Mononuclear cell (primary cell): ENCODE measurements at regions not wholly inside any gene's neighbourhood (a gene's known extent, or its start where the extent isn't known, plus 50 kb on each side); places are given as distances from the start of the nearest gene placed in this dataset.

ENCODE experiments used
- H3K27me3 ChIP-seq: 2 replicates; pipeline ENCODE4 v1.6.0; 2011; ENCODE audit warnings: low read length, control low read depth; ENCODE audit not compliant: insufficient read depth
- H3K4me1 ChIP-seq: 2 replicates; pipeline ENCODE4 v1.5.1; 2011; ENCODE audit warnings: mild to moderate bottlenecking, low read length, control low read depth; ENCODE audit not compliant: insufficient read depth
- H3K4me3 ChIP-seq: 2 replicates; pipeline ENCODE4 v1.5.1; 2011; ENCODE audit warnings: mild to moderate bottlenecking, low read length, moderate library complexity
- H3K9me3 ChIP-seq: 2 replicates; pipeline ENCODE4 v1.5.1; 2011; ENCODE audit warnings: low read depth, mild to moderate bottlenecking, control low read depth, low read length

DNA sequence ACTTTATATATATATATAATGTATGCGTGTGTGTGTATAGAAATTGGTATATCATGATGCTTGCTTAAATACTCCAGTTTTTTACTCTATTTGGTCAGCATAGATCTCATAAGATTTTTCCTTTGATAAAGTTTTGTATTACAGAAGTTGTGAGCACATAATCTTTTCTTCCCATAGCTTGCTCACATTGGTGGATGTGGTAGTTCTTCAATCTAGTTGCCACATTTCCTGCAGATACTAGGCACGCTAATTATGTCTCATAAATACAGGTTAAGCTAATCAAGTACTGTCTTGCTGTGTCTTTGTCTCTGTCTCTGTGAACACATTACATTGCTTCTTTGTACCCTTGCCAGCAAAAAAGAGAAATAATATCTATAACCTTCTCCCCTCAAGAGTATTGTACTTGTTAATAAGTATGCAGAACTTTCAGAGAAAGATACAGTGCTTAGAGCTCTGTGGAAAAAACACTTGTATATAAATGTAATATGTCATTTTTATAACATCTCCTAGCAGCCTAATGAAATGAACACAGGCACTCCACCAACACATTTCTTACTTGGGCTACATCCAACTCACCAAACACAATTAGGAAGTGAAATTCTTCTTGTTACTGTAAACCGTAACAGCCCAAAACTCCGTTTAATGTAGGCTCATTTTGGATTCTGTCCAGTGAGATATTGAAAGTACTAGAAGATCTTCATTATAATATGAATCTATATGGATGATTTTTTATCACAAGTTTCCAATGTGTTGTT is 306.7 kb upstream of the SLC8A1 start:
- Histone ChIP-seq H3K27me3 (no peaks in the 10 kb centered on the region), H3K9me3 (no peaks in the 10 kb centered on the region), H3K4me1 (peaks cover 4% of the 10 kb centered on the region), H3K4me3 (no peak overlapping the region)

DNA sequence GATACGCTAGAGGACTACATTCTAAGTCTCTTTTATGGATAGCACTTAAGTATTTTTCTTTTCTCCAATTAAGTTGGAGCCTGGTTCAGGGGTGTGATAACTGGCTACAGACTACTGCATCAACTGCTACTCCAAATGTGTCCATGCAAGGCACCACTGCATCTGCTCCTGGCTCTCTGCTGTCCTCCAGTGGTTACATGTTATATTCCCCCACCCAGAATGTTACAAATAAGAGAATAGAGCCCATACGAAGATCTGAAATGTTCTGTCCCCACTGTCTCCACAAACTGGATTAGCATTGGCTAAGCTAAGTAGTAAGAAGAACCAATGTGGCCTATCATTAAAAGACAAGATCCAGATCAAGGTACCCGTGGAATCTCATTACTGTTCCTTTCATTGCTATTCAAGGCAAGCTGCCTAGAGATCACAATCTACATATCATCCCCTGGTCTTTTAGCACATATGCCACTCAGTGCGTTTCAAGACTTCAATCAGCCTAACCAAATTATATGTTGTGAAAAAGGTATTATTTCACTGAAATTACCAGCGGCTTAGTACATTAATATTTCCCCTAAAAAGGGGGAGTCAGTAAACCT is 308.3 kb upstream of the SLC8A1 start:
- Histone ChIP-seq H3K4me3 (no peak overlapping the region), H3K27me3 (no peaks in the 10 kb centered on the region), H3K9me3 (no peaks in the 10 kb centered on the region), H3K4me1 (peaks cover 4% of the 10 kb centered on the region)

DNA sequence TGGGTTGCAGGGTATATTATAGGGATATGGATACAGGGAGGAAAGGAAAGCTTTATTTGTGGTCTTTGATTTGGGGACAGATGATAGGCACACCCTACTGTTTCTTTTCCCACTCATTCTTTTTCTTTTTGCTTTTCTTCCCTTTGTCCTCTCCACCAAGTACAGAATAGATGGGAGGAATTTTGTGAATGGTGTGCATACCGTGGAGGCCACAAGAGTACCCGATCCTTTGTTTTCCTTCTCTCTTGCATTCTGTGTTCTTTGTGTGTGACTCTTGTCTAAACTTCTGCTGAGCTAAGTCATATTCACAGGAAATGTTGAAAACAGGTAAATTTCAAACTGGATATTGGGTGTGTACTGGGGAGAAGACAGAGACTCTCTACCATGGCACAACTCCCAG is 321.4 kb upstream of the SLC8A1 start:
- H3K4me3 ChIP-seq, result no peak overlapping the region
- H3K4me1 ChIP-seq, result no peaks in the 10 kb centered on the region
- H3K27me3 ChIP-seq, result no peaks in the 10 kb centered on the region
- H3K9me3 ChIP-seq, result no peaks in the 10 kb centered on the region

DNA sequence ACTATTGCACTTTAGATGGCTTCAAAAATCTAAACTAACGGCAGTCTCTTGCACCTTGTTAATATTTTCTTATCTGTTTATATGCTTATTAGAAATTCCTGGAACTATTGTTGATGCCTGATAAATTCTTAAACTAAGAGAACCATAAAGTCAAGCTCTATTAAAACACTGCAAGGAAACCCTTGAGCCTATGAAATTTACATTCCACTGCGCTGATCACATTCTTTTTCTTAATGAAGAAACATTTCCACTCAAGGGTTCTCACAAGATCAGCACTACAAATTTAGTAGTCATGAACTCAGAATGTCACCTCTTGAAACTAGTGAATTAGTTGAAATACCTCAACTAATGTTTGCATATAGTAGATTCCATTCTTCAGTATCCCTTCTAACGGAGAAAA is 331.8 kb upstream of the SLC8A1 start:
- Histone ChIP-seq H3K4me1 (no peaks in the 10 kb centered on the region), H3K27me3 (no peaks in the 10 kb centered on the region), H3K9me3 (no peaks in the 10 kb centered on the region), H3K4me3 (no peak overlapping the region)

DNA sequence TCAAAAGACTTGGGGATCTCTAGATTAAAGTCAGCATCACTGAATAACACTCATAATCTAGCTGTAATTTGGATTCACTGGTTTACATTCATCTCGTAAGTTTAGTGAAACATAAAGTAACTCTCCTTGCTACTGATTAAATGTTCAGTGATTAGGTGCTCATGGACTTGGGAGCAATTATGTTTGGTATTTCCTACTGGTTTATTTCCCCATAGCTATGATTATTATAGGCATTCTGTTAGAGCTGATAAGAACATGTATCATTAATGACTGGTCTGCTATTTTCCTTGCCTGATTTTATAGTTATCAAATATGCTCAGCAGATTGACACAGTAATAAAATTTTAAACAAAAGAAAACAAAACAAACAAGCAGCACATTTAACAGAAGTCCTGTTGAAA is 334.7 kb upstream of the SLC8A1 start:
- Histone ChIP-seq H3K4me1 (no peaks in the 10 kb centered on the region), H3K27me3 (no peaks in the 10 kb centered on the region), H3K4me3 (no peak overlapping the region), H3K9me3 (no peaks in the 10 kb centered on the region)

GRCh38 chr2:40797120-40797519 is 345.2 kb upstream of the SLC8A1 start:
- Histone ChIP-seq H3K4me1 (no peaks in the 10 kb centered on the region), H3K4me3 (no peak overlapping the region), H3K9me3 (no peaks in the 10 kb centered on the region), H3K27me3 (no peaks in the 10 kb centered on the region)

GRCh38 chr2:40803900-40804299 is 352.0 kb upstream of the SLC8A1 start:
- no peak overlapping the region for H3K4me3 ChIP-seq
- H3K27me3 ChIP-seq, result no peaks in the 10 kb centered on the region
- no peaks in the 10 kb centered on the region for H3K9me3 ChIP-seq
- H3K4me1 ChIP-seq, result no peaks in the 10 kb centered on the region

DNA sequence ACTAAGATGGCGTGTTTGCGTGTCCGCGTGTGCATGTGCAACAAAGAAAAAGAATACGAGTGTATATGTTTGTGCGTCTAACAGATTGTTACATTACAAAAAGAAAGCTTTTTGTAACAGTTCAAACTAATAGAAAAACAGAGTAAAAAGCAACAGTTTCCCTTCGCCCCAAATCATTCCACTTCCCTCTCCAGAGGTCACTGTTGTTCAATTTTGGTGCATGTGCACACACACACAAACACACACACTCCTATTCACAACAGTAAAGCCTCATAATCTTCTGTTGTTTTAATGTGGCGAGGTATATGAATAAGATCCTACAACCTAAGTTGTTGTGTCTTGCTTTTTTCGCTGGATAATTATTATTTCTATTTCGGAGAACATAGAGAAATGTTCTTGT is 357.3 kb upstream of the SLC8A1 start:
- Histone ChIP-seq H3K9me3 (no peaks in the 10 kb centered on the region), H3K4me1 (no peaks in the 10 kb centered on the region), H3K27me3 (no peaks in the 10 kb centered on the region), H3K4me3 (no peak overlapping the region)

DNA sequence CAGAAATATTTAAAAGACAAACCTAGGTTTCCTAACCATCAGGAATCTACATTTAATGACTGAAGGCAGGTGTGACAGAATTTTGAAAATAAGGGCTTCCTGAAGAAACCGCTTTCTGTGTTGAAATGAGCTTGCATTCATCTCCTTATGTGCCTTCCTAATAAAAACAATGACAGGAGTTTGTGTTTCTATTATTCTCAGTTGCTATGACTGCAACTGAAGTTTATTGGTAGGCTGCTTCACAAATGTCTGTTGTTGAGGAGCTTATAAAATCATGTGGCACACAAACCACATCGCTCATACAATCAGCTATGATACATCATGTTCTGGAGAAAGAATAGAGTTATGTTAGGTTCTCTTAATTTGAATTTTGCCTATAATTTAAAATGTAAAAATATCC is 362.7 kb upstream of the SLC8A1 start:
- Histone ChIP-seq H3K27me3 (no peaks in the 10 kb centered on the region), H3K9me3 (no peaks in the 10 kb centered on the region), H3K4me1 (no peaks in the 10 kb centered on the region)

DNA sequence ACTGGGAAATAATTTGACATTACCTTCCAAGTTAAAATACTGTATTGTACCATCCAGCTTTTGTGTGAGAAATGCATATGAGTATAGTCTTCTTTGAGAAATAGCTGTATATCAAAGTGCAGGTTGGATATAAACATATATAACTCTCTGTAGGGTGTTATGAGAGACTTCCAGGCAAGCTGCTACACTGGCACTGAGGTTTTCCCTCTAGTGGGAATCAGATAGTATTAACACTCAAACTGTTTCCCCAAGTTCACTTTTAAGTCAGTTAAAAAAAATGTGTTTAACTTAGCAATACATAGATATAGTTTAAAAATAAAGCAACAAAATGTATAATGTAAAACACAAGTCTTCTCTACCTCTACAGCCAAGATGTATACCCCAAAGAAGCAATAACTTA is 368.4 kb upstream of the SLC8A1 start:
- H3K4me1 ChIP-seq, result no peaks in the 10 kb centered on the region

More for the DNA sequence above, 362.7 kb upstream of the SLC8A1 start:
- no peak overlapping the region for H3K4me3 ChIP-seq

GRCh38 chr2:40823478-40823877 is 371.6 kb upstream of the SLC8A1 start:
- Histone ChIP-seq H3K4me3 (no peak overlapping the region), H3K4me1 (no peaks in the 10 kb centered on the region), H3K27me3 (no peaks in the 10 kb centered on the region), H3K9me3 (no peaks in the 10 kb centered on the region)

More for the DNA sequence above, 368.4 kb upstream of the SLC8A1 start:
- no peaks in the 10 kb centered on the region for H3K27me3 ChIP-seq
- no peaks in the 10 kb centered on the region for H3K9me3 ChIP-seq
- H3K4me3 ChIP-seq, result no peak overlapping the region

GRCh38 chr2:40824278-40824677 is 372.4 kb upstream of the SLC8A1 start:
- no peak overlapping the region for H3K4me3 ChIP-seq
- no peaks in the 10 kb centered on the region for H3K4me1 ChIP-seq
- H3K27me3 ChIP-seq, result no peaks in the 10 kb centered on the region
- no peaks in the 10 kb centered on the region for H3K9me3 ChIP-seq

DNA sequence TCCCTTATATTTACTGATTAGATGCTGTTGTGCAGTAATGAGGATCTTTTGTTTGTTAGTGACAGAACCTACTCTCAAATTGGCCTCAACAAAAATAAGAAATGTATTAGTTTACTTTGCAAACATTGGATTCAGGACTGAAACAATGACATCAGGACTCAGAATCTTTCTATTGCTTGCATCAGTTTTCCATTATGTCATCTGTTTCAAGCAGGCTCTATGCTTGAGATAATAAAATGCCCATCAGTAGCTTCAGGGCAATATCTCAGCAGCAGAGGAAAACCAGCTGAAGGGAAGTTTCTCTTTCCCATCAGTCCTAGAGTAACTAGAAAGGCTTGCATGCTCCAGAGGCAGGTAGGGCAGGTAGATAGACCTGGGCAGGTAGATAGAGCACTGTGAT is 375.5 kb upstream of the SLC8A1 start:
- no peaks in the 10 kb centered on the region for H3K4me1 ChIP-seq
- H3K27me3 ChIP-seq, result no peaks in the 10 kb centered on the region
- peaks cover 5% of the 10 kb centered on the region for H3K9me3 ChIP-seq
- H3K4me3 ChIP-seq, result no peak overlapping the region

GRCh38 chr2:40831321-40831873 is 379.5 kb upstream of the SLC8A1 start:
- H3K27me3 ChIP-seq, result no peaks in the 10 kb centered on the region
- H3K9me3 ChIP-seq, result peaks cover 5% of the 10 kb centered on the region
- no peak overlapping the region for H3K4me3 ChIP-seq
- no peaks in the 10 kb centered on the region for H3K4me1 ChIP-seq

DNA sequence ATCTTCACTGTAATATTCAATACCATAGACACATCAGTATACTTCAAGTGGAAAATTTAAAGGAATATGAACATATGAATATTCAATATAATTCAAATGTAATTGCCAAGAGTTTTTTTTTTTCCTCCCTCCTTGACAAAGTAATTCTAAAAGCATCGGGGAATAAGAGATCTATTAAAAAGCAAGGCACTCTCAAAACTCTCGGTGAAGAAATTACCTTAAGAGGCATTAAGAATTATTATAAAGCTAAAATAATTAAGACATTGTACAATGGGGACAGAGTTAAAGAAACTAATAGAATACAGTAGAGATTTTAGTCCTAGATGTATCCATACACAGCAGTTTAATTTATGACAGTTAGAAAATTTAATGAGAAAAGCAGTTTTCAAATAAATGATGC is 390.0 kb upstream of the SLC8A1 start:
- H3K27me3 ChIP-seq, result no peaks in the 10 kb centered on the region
- H3K9me3 ChIP-seq, result no peaks in the 10 kb centered on the region
- H3K4me1 ChIP-seq, result no peaks in the 10 kb centered on the region

More for the DNA sequence above, 390.0 kb upstream of the SLC8A1 start:
- H3K4me3 ChIP-seq, result no peak overlapping the region
